ENCODE measurements at regions not wholly inside any gene's neighbourhood (a gene's known extent, or its start where the extent isn't known, plus 50 kb on each side); places are given as distances from the start of the nearest gene placed in this dataset.
A peak's percentile ranks its signal among the peaks of the same experiment; 100 is the strongest.
"Not testable (repeated sequence)": the region's sequence is repeated elsewhere in the genome, so short reads cannot be mapped to it uniquely, and the experiment has no call there.

DNA sequence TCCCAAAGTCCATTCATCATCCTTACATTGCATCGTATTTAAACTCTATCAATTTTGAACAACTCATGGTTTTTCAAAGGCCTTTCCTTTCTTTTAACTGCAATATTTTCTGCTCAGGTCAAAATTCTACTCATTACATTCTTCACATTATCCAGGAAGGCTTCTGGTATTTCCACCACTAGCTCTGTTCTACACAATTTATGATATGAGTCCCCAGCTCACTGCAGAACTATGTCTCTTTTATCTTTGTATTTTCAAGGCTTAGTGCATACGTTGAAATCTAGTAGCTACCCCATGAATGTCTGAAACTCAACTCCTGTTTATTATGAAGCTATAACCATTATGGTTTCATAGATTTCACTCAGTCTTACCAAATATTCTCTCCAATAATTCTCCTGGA lies 282.9 kb downstream of the DUSP6 start:
- H2AFZ ChIP-seq (ENCODE audit: low read length, unreplicated experiment): no peak overlapping the region
- peaks cover 33% of the 10 kb centered on the region for H3K4me1 ChIP-seq (ENCODE audit: control insufficient read depth, insufficient read depth, low read length, unreplicated experiment)
- H3K27me3 ChIP-seq (ENCODE audit: insufficient read depth, low read length): no peaks in the 10 kb centered on the region

GRCh38 chr12:89067421-89068187 lies 284.7 kb downstream of the DUSP6 start:
- no peaks in the 10 kb centered on the region for H3K36me3 ChIP-seq (ENCODE audit: insufficient read depth, low read length)
- peak overlapping the region; percentile 9 for H2AFZ ChIP-seq (ENCODE audit: low read length, unreplicated experiment)
- H3K4me3 ChIP-seq (ENCODE audit: low read depth, low read length): no peak overlapping the region
- H3K79me2 ChIP-seq (ENCODE audit: control insufficient read depth, insufficient read depth, low read length, unreplicated experiment): no peaks in the 10 kb centered on the region
- no peaks in the 10 kb centered on the region for H3K27me3 ChIP-seq (ENCODE audit: insufficient read depth, low read length)
- H3K4me1 ChIP-seq (ENCODE audit: control insufficient read depth, insufficient read depth, low read length, unreplicated experiment): peaks cover 29% of the 10 kb centered on the region
- H3K27ac ChIP-seq (ENCODE audit: low read depth, low read length): peak overlapping the region; percentile 82

More for the DNA sequence above, 282.9 kb downstream of the DUSP6 start:
- Histone ChIP-seq H3K27ac (ENCODE audit: low read depth, low read length) (no peak overlapping the region), H3K36me3 (ENCODE audit: insufficient read depth, low read length) (no peaks in the 10 kb centered on the region), H3K4me3 (ENCODE audit: low read depth, low read length) (no peak overlapping the region), H3K79me2 (ENCODE audit: control insufficient read depth, insufficient read depth, low read length, unreplicated experiment) (no peaks in the 10 kb centered on the region)

DNA sequence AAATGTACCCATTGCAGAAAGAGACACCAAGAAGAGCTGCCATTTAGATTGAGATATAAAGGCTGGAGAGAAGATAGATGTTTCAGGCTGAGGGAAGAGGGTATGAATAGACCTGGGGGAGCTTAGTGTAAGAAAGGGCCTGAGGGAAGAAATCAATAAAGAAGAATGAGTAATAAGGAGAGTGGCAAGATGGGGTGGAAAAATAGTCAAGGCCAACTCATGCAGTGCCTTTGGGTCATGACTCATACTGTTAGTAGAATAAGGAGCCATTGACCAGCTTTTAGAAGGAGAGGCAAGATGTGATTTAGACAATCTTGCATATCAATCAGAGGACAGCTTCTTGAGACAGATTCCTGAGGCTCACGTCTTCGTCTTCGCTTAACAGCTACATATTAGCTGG lies 287.5 kb downstream of the DUSP6 start:
- no peak overlapping the region for H3K27ac ChIP-seq (ENCODE audit: low read depth, low read length)
- H3K27me3 ChIP-seq (ENCODE audit: insufficient read depth, low read length): no peaks in the 10 kb centered on the region
- H3K4me1 ChIP-seq (ENCODE audit: control insufficient read depth, insufficient read depth, low read length, unreplicated experiment): peaks cover 24% of the 10 kb centered on the region
- no peaks in the 10 kb centered on the region for H3K36me3 ChIP-seq (ENCODE audit: insufficient read depth, low read length)
- no peak overlapping the region for H2AFZ ChIP-seq (ENCODE audit: low read length, unreplicated experiment)
- H3K4me3 ChIP-seq (ENCODE audit: low read depth, low read length): no peak overlapping the region
- no peaks in the 10 kb centered on the region for H3K79me2 ChIP-seq (ENCODE audit: control insufficient read depth, insufficient read depth, low read length, unreplicated experiment)

- peaks cover 24% of the 10 kb centered on the region for H3K4me1 ChIP-seq (ENCODE audit: control insufficient read depth, insufficient read depth, low read length, unreplicated experiment)
- H3K36me3 ChIP-seq (ENCODE audit: insufficient read depth, low read length): no peaks in the 10 kb centered on the region
- H3K27ac ChIP-seq (ENCODE audit: low read depth, low read length): no peak overlapping the region
Observed at GRCh38 chr12:89064151-89064550, 288.1 kb downstream of the DUSP6 start.

GRCh38 chr12:89062996-89063395 lies 289.3 kb downstream of the DUSP6 start:
- no peak overlapping the region for H3K27ac ChIP-seq (ENCODE audit: low read depth, low read length)
- no peak overlapping the region for H2AFZ ChIP-seq (ENCODE audit: low read length, unreplicated experiment)
- no peaks in the 10 kb centered on the region for H3K27me3 ChIP-seq (ENCODE audit: insufficient read depth, low read length)
- H3K36me3 ChIP-seq (ENCODE audit: insufficient read depth, low read length): no peaks in the 10 kb centered on the region
- no peak overlapping the region for H3K4me3 ChIP-seq (ENCODE audit: low read depth, low read length)
- peaks cover 22% of the 10 kb centered on the region for H3K4me1 ChIP-seq (ENCODE audit: control insufficient read depth, insufficient read depth, low read length, unreplicated experiment)
- no peaks in the 10 kb centered on the region for H3K79me2 ChIP-seq (ENCODE audit: control insufficient read depth, insufficient read depth, low read length, unreplicated experiment)

More at GRCh38 chr12:89064151-89064550, 288.1 kb downstream of the DUSP6 start:
- H3K27me3 ChIP-seq (ENCODE audit: insufficient read depth, low read length): no peaks in the 10 kb centered on the region
- H3K4me3 ChIP-seq (ENCODE audit: low read depth, low read length): no peak overlapping the region
- H3K79me2 ChIP-seq (ENCODE audit: control insufficient read depth, insufficient read depth, low read length, unreplicated experiment): no peaks in the 10 kb centered on the region
- no peak overlapping the region for H2AFZ ChIP-seq (ENCODE audit: low read length, unreplicated experiment)

GRCh38 chr12:89059721-89060541 lies 292.4 kb downstream of the DUSP6 start:
- Histone ChIP-seq H3K27ac (ENCODE audit: low read depth, low read length) (no peak overlapping the region), H3K4me3 (ENCODE audit: low read depth, low read length) (no peak overlapping the region), H3K4me1 (ENCODE audit: control insufficient read depth, insufficient read depth, low read length, unreplicated experiment) (peaks cover 7% of the 10 kb centered on the region), H3K36me3 (ENCODE audit: insufficient read depth, low read length) (no peaks in the 10 kb centered on the region), H2AFZ (ENCODE audit: low read length, unreplicated experiment) (no peak overlapping the region), H3K27me3 (ENCODE audit: insufficient read depth, low read length) (no peaks in the 10 kb centered on the region), H3K79me2 (ENCODE audit: control insufficient read depth, insufficient read depth, low read length, unreplicated experiment) (no peaks in the 10 kb centered on the region)

DNA sequence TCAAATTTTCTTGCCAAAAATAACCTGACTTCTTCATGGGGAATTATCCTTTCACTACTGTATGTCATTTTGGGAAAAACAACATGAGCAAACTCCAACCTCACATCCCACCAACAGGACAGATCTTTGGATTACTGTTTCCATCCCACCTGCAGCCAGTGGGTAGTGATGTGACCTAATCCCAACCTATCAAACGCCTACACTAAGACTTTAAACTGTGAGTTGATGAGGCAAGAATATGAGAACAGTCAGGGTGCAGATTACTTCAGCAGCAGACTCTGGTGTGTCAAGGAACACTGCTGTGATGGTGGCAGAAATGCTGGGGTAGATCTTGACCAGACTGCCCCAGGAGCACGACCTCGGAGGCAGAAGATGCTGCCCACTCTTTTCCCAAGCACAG lies 293.2 kb downstream of the DUSP6 start:
- no peaks in the 10 kb centered on the region for H3K79me2 ChIP-seq (ENCODE audit: control insufficient read depth, insufficient read depth, low read length, unreplicated experiment)
- H3K27ac ChIP-seq (ENCODE audit: low read depth, low read length): no peak overlapping the region
- H2AFZ ChIP-seq (ENCODE audit: low read length, unreplicated experiment): no peak overlapping the region
- no peak overlapping the region for H3K4me3 ChIP-seq (ENCODE audit: low read depth, low read length)
- no peaks in the 10 kb centered on the region for H3K36me3 ChIP-seq (ENCODE audit: insufficient read depth, low read length)
- no peaks in the 10 kb centered on the region for H3K4me1 ChIP-seq (ENCODE audit: control insufficient read depth, insufficient read depth, low read length, unreplicated experiment)
- no peaks in the 10 kb centered on the region for H3K27me3 ChIP-seq (ENCODE audit: insufficient read depth, low read length)

- H3K36me3 ChIP-seq (ENCODE audit: insufficient read depth, low read length): no peaks in the 10 kb centered on the region
- no peaks in the 10 kb centered on the region for H3K4me1 ChIP-seq (ENCODE audit: control insufficient read depth, insufficient read depth, low read length, unreplicated experiment)
Observed at GRCh38 chr12:89058402-89058801, 293.9 kb downstream of the DUSP6 start.

DNA sequence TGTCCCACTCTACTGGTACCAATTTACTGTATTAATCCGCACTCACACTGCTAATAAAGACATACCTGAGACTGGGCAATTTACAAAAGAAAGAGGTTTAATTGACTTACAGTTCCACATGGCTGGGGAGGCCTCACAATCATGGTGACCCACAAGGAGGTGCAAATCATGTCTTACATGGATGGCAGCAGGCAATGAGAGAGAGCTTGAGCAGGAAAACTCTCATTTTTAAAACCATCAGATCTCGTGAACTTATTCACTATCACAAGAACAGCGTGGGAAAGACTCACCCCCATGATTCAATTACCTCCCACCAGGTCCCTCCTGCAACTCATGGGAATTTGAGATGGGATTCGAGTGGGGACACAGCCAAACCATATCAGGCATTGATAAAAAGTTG lies 298.5 kb downstream of the DUSP6 start:
- H3K27me3 ChIP-seq (ENCODE audit: insufficient read depth, low read length); H3K79me2 ChIP-seq (ENCODE audit: control insufficient read depth, insufficient read depth, low read length, unreplicated experiment); H2AFZ ChIP-seq (ENCODE audit: low read length, unreplicated experiment); H3K27ac ChIP-seq (ENCODE audit: low read depth, low read length); H3K4me1 ChIP-seq (ENCODE audit: control insufficient read depth, insufficient read depth, low read length, unreplicated experiment); H3K36me3 ChIP-seq (ENCODE audit: insufficient read depth, low read length); H3K4me3 ChIP-seq (ENCODE audit: low read depth, low read length): not testable (repeated sequence)

More at GRCh38 chr12:89058402-89058801, 293.9 kb downstream of the DUSP6 start:
- Histone ChIP-seq H3K79me2 (ENCODE audit: control insufficient read depth, insufficient read depth, low read length, unreplicated experiment) (no peaks in the 10 kb centered on the region), H3K4me3 (ENCODE audit: low read depth, low read length) (no peak overlapping the region), H3K27me3 (ENCODE audit: insufficient read depth, low read length) (no peaks in the 10 kb centered on the region), H3K27ac (ENCODE audit: low read depth, low read length) (no peak overlapping the region), H2AFZ (ENCODE audit: low read length, unreplicated experiment) (no peak overlapping the region)

- no peaks in the 10 kb centered on the region for H3K36me3 ChIP-seq (ENCODE audit: insufficient read depth, low read length)
- no peaks in the 10 kb centered on the region for H3K79me2 ChIP-seq (ENCODE audit: control insufficient read depth, insufficient read depth, low read length, unreplicated experiment)
- no peak overlapping the region for H2AFZ ChIP-seq (ENCODE audit: low read length, unreplicated experiment)
Observed at GRCh38 chr12:89051065-89051677, 301.1 kb downstream of the DUSP6 start.

More at GRCh38 chr12:89051065-89051677, 301.1 kb downstream of the DUSP6 start:
- no peak overlapping the region for H3K27ac ChIP-seq (ENCODE audit: low read depth, low read length)
- H3K4me1 ChIP-seq (ENCODE audit: control insufficient read depth, insufficient read depth, low read length, unreplicated experiment): no peaks in the 10 kb centered on the region
- H3K4me3 ChIP-seq (ENCODE audit: low read depth, low read length): no peak overlapping the region
- H3K27me3 ChIP-seq (ENCODE audit: insufficient read depth, low read length): no peaks in the 10 kb centered on the region
